Kidney (tissue), 13 donors: ENCODE measurements at regions not wholly inside any gene's neighbourhood (a gene's known extent, or its start where the extent isn't known, plus 50 kb on each side); places are given as distances from the start of the nearest gene placed in this dataset.

Source experiments
- DNase-seq, 5 donors: peaks; one replicate each; pipeline ENCODE4 v3.0.0-alpha.2; 2013 to 2020
- FAIRE-seq: peaks from 2 replicates; lab custom pipeline; 2012; peaks lifted over from hg19 to GRCh38; lab: Jason Lieb, UNC
- H3K27ac ChIP-seq, 2 donors: one replicate each; pipeline ENCODE4 v1.7.0; 2013; ENCODE audit warnings: low read depth in 2 of 2, low read length in 2 of 2, inconsistent platforms in 1 of 2
- H3K27me3 ChIP-seq: one replicate; pipeline ENCODE4 v1.7.1; 2013; ENCODE audit warnings: low read length, inconsistent platforms; ENCODE audit not compliant: control insufficient read depth, insufficient read depth
- H3K36me3 ChIP-seq, 3 donors: one replicate each; pipeline versions ENCODE4 v1.7.0 to v1.7.1; 2013; ENCODE audit warnings: low read length in 3 of 3, control low read depth in 1 of 3, inconsistent platforms in 1 of 3; ENCODE audit not compliant: insufficient read depth in 3 of 3, control insufficient read depth in 2 of 3
- H3K4me1 ChIP-seq, 3 donors: one replicate each; pipeline versions ENCODE4 v1.7.0 to v1.7.1; 2013; ENCODE audit warnings: low read length in 3 of 3, inconsistent platforms in 1 of 3, low read depth in 1 of 3; ENCODE audit not compliant: control insufficient read depth in 2 of 3, insufficient read depth in 2 of 3
- H3K4me3 ChIP-seq, 3 donors: one replicate each; pipeline versions ENCODE4 v1.7.0 to v1.8.1; 2013; ENCODE audit warnings: low read length in 3 of 3, control low read depth in 1 of 3, inconsistent platforms in 1 of 3
- H3K9ac ChIP-seq, 3 donors: one replicate each; pipeline versions ENCODE4 v1.7.0 to v1.7.1; 2013; ENCODE audit warnings: low read length in 3 of 3, control low read depth in 1 of 3, inconsistent platforms in 1 of 3
- H3K9me3 ChIP-seq, 3 donors: one replicate each; pipeline versions ENCODE4 v1.7.0 to v1.7.1; 2013; ENCODE audit warnings: low read length in 3 of 3, control low read depth in 1 of 3, inconsistent platforms in 1 of 3; ENCODE audit not compliant: control insufficient read depth in 2 of 3, insufficient read depth in 1 of 3
- intact Hi-C: fragments of 100-400 bp; cut with DNase I; formaldehyde crosslinking; loops from one replicate; pipeline ENCODE4 v1.11.1; 2022
- TF ChIP-seq, protein P1 (sequence below): IDR thresholded peaks from 3 replicates; pipeline ENCODE4 v1.5.1; 2012; ENCODE audit warnings: mild to moderate bottlenecking, moderate library complexity, borderline replicate concordance; ENCODE audit not compliant: insufficient read depth; ENCODE audit errors: extremely low read depth
- donor health status: control.
- donor health status: control.
- donor health status: control.
- donor health status: control.
- donor health status: control.
- donor health status: DM: yes; HTN: yes; CAD: no.
- donor health status: Normal renal cell carcinoma (clear cell type).

DNA sequence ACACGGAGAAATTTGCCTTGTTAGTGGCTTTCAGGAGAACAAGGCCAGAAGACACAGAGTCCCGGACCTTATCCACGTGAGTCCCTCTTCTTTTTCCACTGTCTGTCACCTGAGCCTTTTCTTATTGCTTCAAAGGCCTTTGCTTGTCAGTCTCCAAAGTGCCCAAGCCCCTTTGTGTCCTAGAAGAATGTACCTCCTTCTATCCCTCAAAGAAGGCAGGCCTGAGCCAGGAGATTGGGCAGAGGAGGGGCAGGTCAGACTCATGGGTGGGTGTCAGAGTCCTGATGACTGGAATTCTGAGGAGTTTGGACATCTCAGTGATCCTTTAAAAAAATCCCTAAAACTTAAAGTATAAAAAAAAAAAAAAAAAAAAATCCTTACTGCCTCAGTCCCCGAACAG, 299.6 kb upstream of the NCAM1 start:
- TF ChIP-seq, protein P1, sequence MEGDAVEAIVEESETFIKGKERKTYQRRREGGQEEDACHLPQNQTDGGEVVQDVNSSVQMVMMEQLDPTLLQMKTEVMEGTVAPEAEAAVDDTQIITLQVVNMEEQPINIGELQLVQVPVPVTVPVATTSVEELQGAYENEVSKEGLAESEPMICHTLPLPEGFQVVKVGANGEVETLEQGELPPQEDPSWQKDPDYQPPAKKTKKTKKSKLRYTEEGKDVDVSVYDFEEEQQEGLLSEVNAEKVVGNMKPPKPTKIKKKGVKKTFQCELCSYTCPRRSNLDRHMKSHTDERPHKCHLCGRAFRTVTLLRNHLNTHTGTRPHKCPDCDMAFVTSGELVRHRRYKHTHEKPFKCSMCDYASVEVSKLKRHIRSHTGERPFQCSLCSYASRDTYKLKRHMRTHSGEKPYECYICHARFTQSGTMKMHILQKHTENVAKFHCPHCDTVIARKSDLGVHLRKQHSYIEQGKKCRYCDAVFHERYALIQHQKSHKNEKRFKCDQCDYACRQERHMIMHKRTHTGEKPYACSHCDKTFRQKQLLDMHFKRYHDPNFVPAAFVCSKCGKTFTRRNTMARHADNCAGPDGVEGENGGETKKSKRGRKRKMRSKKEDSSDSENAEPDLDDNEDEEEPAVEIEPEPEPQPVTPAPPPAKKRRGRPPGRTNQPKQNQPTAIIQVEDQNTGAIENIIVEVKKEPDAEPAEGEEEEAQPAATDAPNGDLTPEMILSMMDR: no peak
- Histone ChIP-seq H3K9ac (no peak overlapping the region), H3K4me1 (no peaks in the 10 kb centered on the region), H3K9me3 (peaks cover 0 to 6% (median 0%) of the 10 kb centered on the region in 3 donors), H3K27ac (no peak overlapping the region), H3K4me3 (no peak overlapping the region), H3K27me3 (no peaks in the 10 kb centered on the region), H3K36me3 (no peaks in the 10 kb centered on the region)
- FAIRE-seq (no peak), DNase-seq (no peak)
- intact Hi-C loops: no loop called here

DNA sequence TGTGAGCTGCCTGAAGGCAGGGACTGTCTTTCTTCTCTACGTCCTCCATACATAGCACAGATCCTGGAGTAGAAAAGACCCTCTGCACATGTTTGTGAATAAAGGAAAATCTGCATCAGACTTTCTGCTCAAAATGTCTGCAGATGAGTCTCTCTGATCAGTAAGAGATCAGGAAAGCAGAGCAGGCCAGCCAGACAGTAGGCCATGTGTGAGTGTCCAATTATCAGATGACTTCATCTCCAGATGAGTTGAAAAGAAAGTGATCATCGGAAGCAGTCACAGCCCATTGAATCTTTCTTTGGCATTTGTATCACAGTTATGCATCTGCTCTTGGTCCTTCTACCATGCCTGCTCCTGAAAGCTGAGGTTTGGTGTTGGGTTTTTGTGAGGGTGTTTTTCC, 298.7 kb upstream of the NCAM1 start:
- intact Hi-C loops: no loop called here
- H3K9ac ChIP-seq: no peak overlapping the region
- H3K4me1 ChIP-seq: no peaks in the 10 kb centered on the region
- TF ChIP-seq, protein P1: no peak
- DNase-seq: no peak
- no peak for FAIRE-seq
- no peaks in the 10 kb centered on the region for H3K27me3 ChIP-seq
- H3K4me3 ChIP-seq: no peak overlapping the region
- no peaks in the 10 kb centered on the region for H3K36me3 ChIP-seq
- no peak overlapping the region for H3K27ac ChIP-seq
- H3K9me3 ChIP-seq: peaks cover 0 to 6% (median 0%) of the 10 kb centered on the region in 3 donors

GRCh38 chr11:112663947-112664634, 297.1 kb upstream of the NCAM1 start:
- no peaks in the 10 kb centered on the region for H3K36me3 ChIP-seq
- FAIRE-seq (no peak), DNase-seq (no peak)
- no peak overlapping the region for H3K27ac ChIP-seq
- peaks cover 0 to 6% (median 0%) of the 10 kb centered on the region in 3 donors for H3K9me3 ChIP-seq
- TF ChIP-seq, protein P1: no peak
- no peak overlapping the region for H3K9ac ChIP-seq
- intact Hi-C loops: no loop called here
- no peak overlapping the region for H3K4me3 ChIP-seq
- H3K4me1 ChIP-seq: no peaks in the 10 kb centered on the region
- H3K27me3 ChIP-seq: no peaks in the 10 kb centered on the region
